Inflammatory macrophage (primary cell): ENCODE measurements at regions not wholly inside any gene's neighbourhood (a gene's known extent, or its start where the extent isn't known, plus 50 kb on each side); places are given as distances from the start of the nearest gene placed in this dataset.

ENCODE experiments used
- DNase-seq, 2 donors: peaks; one replicate each; pipeline ENCODE4 v3.0.0-alpha.2; 2020 to 2022

GRCh38 chr2:67346718-67347407, 50.3 kb upstream of the ETAA1 start:
- DNase-seq, result no peak
